ENCODE measurements at regions not wholly inside any gene's neighbourhood (a gene's known extent, or its start where the extent isn't known, plus 50 kb on each side); places are given as distances from the start of the nearest gene placed in this dataset.

- no peak for TF ChIP-seq CTCF (IDR thresholded peaks at IDR 0.05 in 2 of 3, conservative IDR thresholded peaks at IDR 0.05 in 1 of 3; ENCODE audit: borderline replicate concordance in 1 of 3, insufficient read depth in 1 of 3, low read depth in 2 of 3, low read length in 2 of 3)
- TF ChIP-seq CBX3 (IDR thresholded peaks at IDR 0.05; ENCODE audit: low read depth): no peak
- TF ChIP-seq JUND (IDR thresholded peaks at IDR 0.05): no peak
- TF ChIP-seq ZNF274 (IDR thresholded peaks at IDR 0.05; ENCODE audit: low read depth, low read length): no peak
Observed at GRCh38 chr5:1638658-1639400, 115.1 kb upstream of the LPCAT1 start (continued).

- no peak overlapping the region for H3K9ac ChIP-seq (ENCODE audit: low read length)
- no peak overlapping the region for H3K4me2 ChIP-seq (ENCODE audit: low read length)
- H3K79me2 ChIP-seq (ENCODE audit: insufficient read depth, low read length): no peaks in the 10 kb centered on the region
- no TSS peak for BruUV-seq (replicated peaks)
- H3K9me2 ChIP-seq (ENCODE audit: insufficient read depth): no peaks in the 10 kb centered on the region
- POLR2A ChIA-PET: no interaction called here
- H3K4me1 ChIP-seq (ENCODE audit: control insufficient read depth in 1 of 2, insufficient read depth in 2 of 2, low read length in 2 of 2): peaks cover 0 to 12% of the 10 kb centered on the region in 2 experiments; a peak in 2 of 4 replicates
- no peak overlapping the region for H2AFZ ChIP-seq (ENCODE audit: low read depth, low read length, poor library complexity, severe bottlenecking)
- H3K36me3 ChIP-seq (ENCODE audit: control insufficient read depth in 1 of 2, insufficient read depth in 2 of 2, low read length in 2 of 2): no peaks in the 10 kb centered on the region
- no peaks in the 10 kb centered on the region for H3K27me3 ChIP-seq (ENCODE audit: insufficient read depth, low read length)
- DNase-seq (ENCODE audit: low read depth, low spot score): no peak
- RAD21 ChIA-PET (ENCODE audit: low non-redundant PET in 1 of 2, low total read pairs in 2 of 2, uncharacterized antibody in 2 of 2, unreplicated experiment in 2 of 2): no interaction called here
- intact Hi-C loops (cut with micrococcal nuclease): no loop called here
- H3K27ac ChIP-seq (ENCODE audit: low read depth, low read length): no peak overlapping the region
- CTCF ChIA-PET: no interaction called here
- H4K20me1 ChIP-seq (ENCODE audit: insufficient read depth): no peaks in the 10 kb centered on the region
- no peak overlapping the region for H3K4me3 ChIP-seq (replicated peaks in 1 of 2; ENCODE audit: low read depth in 1 of 2, low read length in 2 of 2)
- no peaks in the 10 kb centered on the region for H3K9me3 ChIP-seq (ENCODE audit: control insufficient read depth in 1 of 2, insufficient read depth in 1 of 2, low read depth in 1 of 2, low read length in 2 of 2)
- no peak for ATAC-seq
- TF ChIP-seq JUND (IDR thresholded peaks at IDR 0.05) (no peak), ELF1 (IDR thresholded peaks at IDR 0.05; ENCODE audit: borderline replicate concordance, low read depth) (no peak), POLR2AphosphoS5 (IDR thresholded peaks at IDR 0.05; ENCODE audit: low read depth, low read length) (no peak), ZBTB33 (IDR thresholded peaks at IDR 0.05; ENCODE audit: extremely low read depth, insufficient replicate concordance, low read length) (no peak), CBX3 (IDR thresholded peaks at IDR 0.05; ENCODE audit: low read depth) (no peak), FOSL1 (IDR thresholded peaks at IDR 0.05; ENCODE audit: low read depth) (no peak), YY1 (IDR thresholded peaks at IDR 0.05; ENCODE audit: extremely low read depth, insufficient replicate concordance, low read depth, low read length) (no peak), ZNF274 (IDR thresholded peaks at IDR 0.05; ENCODE audit: low read depth, low read length) (no peak), ZFX (IDR thresholded peaks at IDR 0.05) (no peak)
Observed at GRCh38 chr5:1637639-1638481, 114.1 kb upstream of the LPCAT1 start.
